ENCODE measurements at regions not wholly inside any gene's neighbourhood (a gene's known extent, or its start where the extent isn't known, plus 50 kb on each side); places are given as distances from the start of the nearest gene placed in this dataset.

- TF ChIP-seq TCF12 (IDR thresholded peaks at IDR 0.05; ENCODE audit: low read depth): no peak
- TF ChIP-seq EP300 (IDR thresholded peaks at IDR 0.05; ENCODE audit: borderline replicate concordance): no peak
These were observed 312.8 kb upstream of the SORCS1 start for GRCh38 chr10:107477266-107477665.

GRCh38 chr10:107476408-107476807 lies 311.9 kb upstream of the SORCS1 start:
- no peak for TF ChIP-seq YY1 (IDR thresholded peaks at IDR 0.05; ENCODE audit: low read depth)
- TF ChIP-seq CREB1 (IDR thresholded peaks at IDR 0.05; ENCODE audit: low read depth): no peak

DNA sequence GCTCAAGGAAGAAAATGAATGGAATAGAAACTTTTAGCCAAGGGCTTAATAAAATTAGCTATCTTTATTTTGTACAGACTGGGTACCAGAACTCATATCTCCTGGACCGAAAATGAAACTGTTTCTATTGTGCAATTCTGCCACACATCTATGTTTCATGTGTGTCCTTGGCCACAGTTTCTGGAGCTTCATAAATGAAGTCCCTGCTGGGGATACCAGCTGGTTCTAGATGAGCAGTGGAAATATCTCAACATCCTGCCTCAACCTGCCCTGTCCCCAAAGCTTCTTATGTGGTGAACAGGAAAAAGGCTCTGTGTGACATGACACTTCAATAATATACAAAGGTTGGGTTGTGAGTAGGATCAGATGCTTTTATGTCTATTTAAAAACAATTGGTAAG lies 310.1 kb upstream of the SORCS1 start:
- TF ChIP-seq TEAD4 (IDR thresholded peaks at IDR 0.05) (no peak), TAF1 (IDR thresholded peaks at IDR 0.05; ENCODE audit: low read depth) (no peak), TCF12 (IDR thresholded peaks at IDR 0.05; ENCODE audit: low read depth) (no peak), CREB1 (IDR thresholded peaks at IDR 0.05; ENCODE audit: low read depth) (no peak), EP300 (IDR thresholded peaks at IDR 0.05; ENCODE audit: borderline replicate concordance) (no peak), NFIC (IDR thresholded peaks at IDR 0.05) (no peak), CEBPB (IDR thresholded peaks at IDR 0.05) (no peak), USF1 (IDR thresholded peaks at IDR 0.05) (no peak), ZBTB7A (IDR thresholded peaks at IDR 0.05; ENCODE audit: low read depth) (no peak), EGR1 (IDR thresholded peaks at IDR 0.05) (no peak), FOXM1 (IDR thresholded peaks at IDR 0.05; ENCODE audit: borderline replicate concordance, low read depth) (no peak), REST (IDR thresholded peaks at IDR 0.05; ENCODE audit: low read depth) (no peak), RAD21 (IDR thresholded peaks at IDR 0.05; ENCODE audit: low read depth) (no peak), MAX (IDR thresholded peaks at IDR 0.05) (no peak), YY1 (IDR thresholded peaks at IDR 0.05; ENCODE audit: low read depth) (no peak)

- TF ChIP-seq CREB1 (IDR thresholded peaks at IDR 0.05; ENCODE audit: low read depth) (no peak), EP300 (IDR thresholded peaks at IDR 0.05; ENCODE audit: borderline replicate concordance) (no peak), USF1 (IDR thresholded peaks at IDR 0.05) (no peak), NFIC (IDR thresholded peaks at IDR 0.05) (no peak), CEBPB (IDR thresholded peaks at IDR 0.05) (no peak), TAF1 (IDR thresholded peaks at IDR 0.05; ENCODE audit: low read depth) (no peak), ZBTB7A (IDR thresholded peaks at IDR 0.05; ENCODE audit: low read depth) (no peak), EGR1 (IDR thresholded peaks at IDR 0.05) (no peak), TEAD4 (IDR thresholded peaks at IDR 0.05) (no peak), MAX (IDR thresholded peaks at IDR 0.05) (no peak), RAD21 (IDR thresholded peaks at IDR 0.05; ENCODE audit: low read depth) (no peak), REST (IDR thresholded peaks at IDR 0.05; ENCODE audit: low read depth) (no peak)
These were observed 308.7 kb upstream of the SORCS1 start for GRCh38 chr10:107473225-107473624.

GRCh38 chr10:107471911-107472310 lies 307.4 kb upstream of the SORCS1 start:
- TF ChIP-seq REST (IDR thresholded peaks at IDR 0.05; ENCODE audit: low read depth): no peak
- no peak for TF ChIP-seq TAF1 (IDR thresholded peaks at IDR 0.05; ENCODE audit: low read depth)
- no peak for TF ChIP-seq CEBPB (IDR thresholded peaks at IDR 0.05)
- TF ChIP-seq ZBTB7A (IDR thresholded peaks at IDR 0.05; ENCODE audit: low read depth): no peak
- TF ChIP-seq RAD21 (IDR thresholded peaks at IDR 0.05; ENCODE audit: low read depth): no peak
- no peak for TF ChIP-seq FOXM1 (IDR thresholded peaks at IDR 0.05; ENCODE audit: borderline replicate concordance, low read depth)
- no peak for TF ChIP-seq EGR1 (IDR thresholded peaks at IDR 0.05)
- no peak for TF ChIP-seq TCF12 (IDR thresholded peaks at IDR 0.05; ENCODE audit: low read depth)

All from Ishikawa (cell line).